IMR-90 (cell line): ENCODE measurements at regions not wholly inside any gene's neighbourhood (a gene's known extent, or its start where the extent isn't known, plus 50 kb on each side); places are given as distances from the start of the nearest gene placed in this dataset.

Experiments used
- ATAC-seq: fragments of 200-7000 bp; cut with Tn5 transposase; 2 replicates; pipeline ENCODE4 v1.9.1; 2020; ENCODE audit warnings: low read depth, mild to moderate bottlenecking, moderate library complexity
- BruUV-seq: library from RNA; stranded (reverse); fragments of 400-500 nt; replicated peaks from 2 replicates; lab custom pipeline; 2021; lab: Mats Ljungman, UMichigan
- CTCF ChIA-PET: fragments of 300-600 bp; formaldehyde crosslinking; extraction: SDS; loops from one replicate; lab custom pipeline; 2021; ENCODE audit warnings: antibody characterized with exemption; lab: Yijun Ruan, JAX
- POLR2A ChIA-PET: fragments of 300-600 bp; sonication (Branson Sonifier 250); formaldehyde crosslinking; loops from one replicate; lab custom pipeline; 2022; ENCODE audit warnings: antibody characterized with exemption; ENCODE audit not compliant: unreplicated experiment; lab: Charles Lee
- DNase-seq: peaks from one replicate; pipeline ENCODE4 v3.0.0; 2013
- H2AFZ ChIP-seq: replicated peaks from 2 replicates; pipeline ENCODE3; 2013; ENCODE audit warnings: low read length, mild to moderate bottlenecking; ENCODE audit not compliant: poor library complexity
- H2AK5ac ChIP-seq: 2 replicates; pipeline ENCODE4 v1.6.1; 2013; ENCODE audit warnings: low read depth, low read length, inconsistent platforms
- H2AK9ac ChIP-seq: replicated peaks from 2 replicates; pipeline ENCODE3; 2013; ENCODE audit warnings: mild to moderate bottlenecking, low read depth, low read length, moderate library complexity; ENCODE audit not compliant: poor library complexity
- H2BK120ac ChIP-seq: 2 replicates; pipeline ENCODE4 v1.6.1; 2013; ENCODE audit warnings: low read depth, low read length, inconsistent platforms
- H2BK15ac ChIP-seq: 3 replicates; pipeline ENCODE4 v1.6.1; 2013; ENCODE audit warnings: low read depth, low read length, inconsistent platforms
- H2BK20ac ChIP-seq: 2 replicates; pipeline ENCODE4 v1.6.1; 2013; ENCODE audit warnings: low read depth, mild to moderate bottlenecking, inconsistent platforms, low read length, moderate library complexity
- H2BK5ac ChIP-seq: 2 replicates; pipeline ENCODE4 v1.6.1; 2013; ENCODE audit warnings: mild to moderate bottlenecking, low read depth, low read length, inconsistent platforms; ENCODE audit not compliant: poor library complexity, severe bottlenecking
- H3K14ac ChIP-seq: replicated peaks from 2 replicates; pipeline ENCODE4 v1.6.1; 2013; ENCODE audit warnings: low read depth, low read length, inconsistent platforms
- H3K18ac ChIP-seq: 2 replicates; pipeline ENCODE4 v1.6.1; 2013; ENCODE audit warnings: low read depth, low read length, control low read depth
- H3K23ac ChIP-seq: 2 replicates; pipeline ENCODE4 v1.6.1; 2013; ENCODE audit warnings: low read depth, low read length, inconsistent platforms
- H3K27ac ChIP-seq: 2 replicates; pipeline ENCODE4 v1.5.1; 2013; ENCODE audit warnings: mild to moderate bottlenecking, control low read depth, low read length; ENCODE audit not compliant: insufficient read depth
- H3K27me3 ChIP-seq: 2 replicates; pipeline ENCODE4 v1.6.1; 2013; ENCODE audit warnings: low read length; ENCODE audit not compliant: control insufficient read depth, insufficient read depth
- H3K36me3 ChIP-seq: 2 replicates; pipeline ENCODE4 v1.6.1; 2013; ENCODE audit warnings: low read length, mixed read lengths; ENCODE audit not compliant: control insufficient read depth, insufficient read depth
- H3K4ac ChIP-seq: 2 replicates; pipeline ENCODE4 v1.6.1; 2013; ENCODE audit warnings: low read depth, low read length, inconsistent platforms
- H3K4me1 ChIP-seq: 2 replicates; pipeline ENCODE4 v1.6.1; 2013; ENCODE audit warnings: low read length, mixed read lengths; ENCODE audit not compliant: control insufficient read depth, insufficient read depth
- H3K4me2 ChIP-seq: 2 replicates; pipeline ENCODE4 v1.6.1; 2013; ENCODE audit warnings: low read depth, mild to moderate bottlenecking, control low read depth, low read length, moderate library complexity
- H3K4me3 ChIP-seq: 2 replicates; pipeline ENCODE4 v1.5.1; 2013; ENCODE audit warnings: low read depth, mild to moderate bottlenecking, control low read depth, low read length, moderate library complexity; ENCODE audit not compliant: insufficient read depth
- H3K56ac ChIP-seq: 2 replicates; pipeline ENCODE4 v1.6.1; 2013; ENCODE audit warnings: low read length, inconsistent platforms; ENCODE audit not compliant: insufficient read depth; ENCODE audit errors: extremely low read depth
- H3K79me1 ChIP-seq, 2 experiments: 2 replicates each; pipeline ENCODE4 v1.6.1; 2013; ENCODE audit warnings: low read length in 2 of 2, inconsistent platforms in 1 of 2, low read depth in 1 of 2
- H3K9ac ChIP-seq: 2 replicates; pipeline ENCODE4 v1.6.1; 2013; ENCODE audit warnings: low read depth, low read length, control low read depth
- H3K9me1 ChIP-seq: 2 replicates; pipeline ENCODE4 v1.6.1; 2013; ENCODE audit warnings: low read length, inconsistent platforms; ENCODE audit not compliant: insufficient read depth
- H3K9me3 ChIP-seq: 2 replicates; pipeline ENCODE4 v1.6.1; 2013; ENCODE audit warnings: low read length; ENCODE audit not compliant: control insufficient read depth, insufficient read depth
- H4K20me1 ChIP-seq: 2 replicates; pipeline ENCODE4 v1.6.1; 2013; ENCODE audit warnings: low read length, inconsistent platforms; ENCODE audit not compliant: insufficient read depth
- H4K5ac ChIP-seq: 2 replicates; pipeline ENCODE4 v1.6.1; 2013; ENCODE audit warnings: mild to moderate bottlenecking, low read depth, low read length, control low read depth
- H4K8ac ChIP-seq, 2 experiments: 2 replicates each; pipeline ENCODE4 v1.6.1; 2013; ENCODE audit warnings: low read depth in 2 of 2, low read length in 2 of 2, control low read depth in 1 of 2, inconsistent platforms in 1 of 2
- H4K91ac ChIP-seq: 2 replicates; pipeline ENCODE4 v1.6.1; 2013; ENCODE audit warnings: low read depth, low read length, inconsistent platforms; ENCODE audit not compliant: insufficient read depth
- CEBPB ChIP-seq: IDR thresholded peaks from 2 replicates; pipeline ENCODE4 v1.6.1; 2012; ENCODE audit warnings: low read depth, low read length, improper control_type of control experiment
- CHD1 ChIP-seq: IDR thresholded peaks from 2 replicates; pipeline ENCODE4 v1.6.1; 2012; ENCODE audit warnings: low read depth, low read length, improper control_type of control experiment
- CTCF ChIP-seq: conservative IDR thresholded peaks from 2 replicates; pipeline ENCODE4 v1.5.1; 2012; ENCODE audit warnings: mild to moderate bottlenecking, low read depth, low read length, improper control_type of control experiment
- ELK1 ChIP-seq: fragments of 150-350 bp; IDR thresholded peaks from 2 replicates; pipeline ENCODE4 v1.6.1; 2016; ENCODE audit warnings: low read depth, mild to moderate bottlenecking, low read length, moderate library complexity, borderline replicate concordance
- MAFK ChIP-seq: IDR thresholded peaks from 2 replicates; pipeline ENCODE4 v1.6.1; 2012; ENCODE audit warnings: low read depth, low read length, improper control_type of control experiment
- MAZ ChIP-seq: IDR thresholded peaks from 2 replicates; pipeline ENCODE4 v1.6.1; 2012; ENCODE audit warnings: low read depth, mild to moderate bottlenecking, low read length, improper control_type of control experiment, moderate library complexity, borderline replicate concordance
- NFE2L2 ChIP-seq: fragments of 150-350 bp; IDR thresholded peaks from 2 replicates; pipeline ENCODE4 v1.6.1; 2016; ENCODE audit warnings: low read depth, mild to moderate bottlenecking, low read length
- POLR2A ChIP-seq: IDR thresholded peaks from 2 replicates; pipeline ENCODE4 v1.6.1; 2012; ENCODE audit warnings: mild to moderate bottlenecking, low read depth, low read length
- RAD21 ChIP-seq: IDR thresholded peaks from 2 replicates; pipeline ENCODE4 v1.6.1; 2012; ENCODE audit warnings: low read length, improper control_type of control experiment
- RCOR1 ChIP-seq: IDR thresholded peaks from 2 replicates; pipeline ENCODE4 v1.6.1; 2012; ENCODE audit warnings: mild to moderate bottlenecking, low read length, improper control_type of control experiment; ENCODE audit not compliant: insufficient replicate concordance
- RFX5 ChIP-seq: IDR thresholded peaks from 2 replicates; pipeline ENCODE4 v1.8.0; 2012; ENCODE audit warnings: low read depth, mild to moderate bottlenecking, low read length, moderate library complexity
- SMC3 ChIP-seq: fragments of 150-350 bp; IDR thresholded peaks from 2 replicates; pipeline ENCODE4 v1.6.1; 2016; ENCODE audit warnings: low read depth, mild to moderate bottlenecking, antibody characterized with exemption, low read length, moderate library complexity
- dilution Hi-C: fragments of 300-500 bp; cut with HindIII; formaldehyde crosslinking; loops from one replicate; pipeline ENCODE4 v1.14.3; 2018; ENCODE audit warnings: low sequenced_read_pairs; ENCODE audit not compliant: unreplicated experiment
- in situ Hi-C: fragments of 300-500 bp; cut with MboI; formaldehyde crosslinking; loops from 3 replicates; pipeline ENCODE4 v1.14.3; 2019; ENCODE audit warnings: low sequenced_read_pairs, inconsistent platforms, mixed read lengths
- intact Hi-C: fragments of 100-400 bp; cut with micrococcal nuclease; formaldehyde crosslinking; loops from 2 replicates; pipeline ENCODE4 v1.10.0; 2022

DNA sequence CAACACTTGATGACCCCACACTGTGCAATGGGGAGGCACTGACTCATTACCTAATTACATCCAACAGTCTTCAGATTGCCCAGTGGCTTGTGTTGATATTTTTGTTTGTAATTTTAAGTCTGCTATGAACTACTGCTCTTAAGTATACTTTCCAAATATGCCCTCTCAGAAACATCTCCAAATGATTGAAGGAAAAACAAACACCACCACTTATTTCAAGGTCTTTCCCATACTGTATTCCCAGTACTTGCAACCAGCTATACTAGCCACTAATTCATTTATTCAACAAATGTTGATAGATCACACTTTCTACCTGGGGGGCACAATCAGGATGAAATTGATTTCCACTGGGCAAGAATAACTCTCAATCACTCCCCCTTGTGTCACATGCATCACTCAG is 302.2 kb upstream of the CPEB2 start:
- no peak for ATAC-seq
- Histone ChIP-seq H4K5ac (no peak overlapping the region), H2BK20ac (no peak overlapping the region), H3K4ac (no peak overlapping the region), H3K4me1 (no peaks in the 10 kb centered on the region), H2AK5ac (no peak overlapping the region), H3K9me3 (no peaks in the 10 kb centered on the region), H3K79me1 (no peaks in the 10 kb centered on the region), H2BK5ac (no peak overlapping the region), H3K56ac (no peak overlapping the region), H3K27ac (no peak overlapping the region), H3K18ac (no peak overlapping the region), H3K9me1 (no peaks in the 10 kb centered on the region), H2AK9ac (no peak overlapping the region), H3K4me3 (no peak overlapping the region), H3K27me3 (no peaks in the 10 kb centered on the region), H3K23ac (no peak overlapping the region), H3K14ac (no peak overlapping the region), H3K9ac (no peak overlapping the region), H3K4me2 (no peak overlapping the region), H4K91ac (no peak overlapping the region), H2BK120ac (no peak overlapping the region), H2BK15ac (no peak overlapping the region), H3K36me3 (no peaks in the 10 kb centered on the region), H4K20me1 (no peaks in the 10 kb centered on the region), H2AFZ (no peak overlapping the region), H4K8ac (no peak overlapping the region)
- no TSS peak for BruUV-seq
- CTCF ChIA-PET, result no interaction called here
- no peak for TF ChIP-seq RAD21
- TF ChIP-seq NFE2L2, result no peak
- no peak for TF ChIP-seq RCOR1
- TF ChIP-seq SMC3, result no peak
- TF ChIP-seq POLR2A, result no peak
- no peak for TF ChIP-seq CEBPB
- TF ChIP-seq RFX5, result no peak
- TF ChIP-seq MAFK, result no peak
- TF ChIP-seq MAZ, result no peak
- TF ChIP-seq CTCF, result no peak
- no peak for TF ChIP-seq CHD1
- no peak for TF ChIP-seq ELK1
- intact Hi-C loops (no loop called here), in situ Hi-C loops (no loop called here), dilution Hi-C loops (no loop called here)
- POLR2A ChIA-PET, result no interaction called here
- no peak for DNase-seq
